ENCODE measurements at regions not wholly inside any gene's neighbourhood (a gene's known extent, or its start where the extent isn't known, plus 50 kb on each side); places are given as distances from the start of the nearest gene placed in this dataset.
"Not testable (repeated sequence)": the region's sequence is repeated elsewhere in the genome, so short reads cannot be mapped to it uniquely, and the experiment has no call there.

- DNase-seq (ENCODE audit: low spot score in 2 of 2): no peak
- H3K36me3 ChIP-seq: no peaks in the 10 kb centered on the region
- H3K27ac ChIP-seq: no peak overlapping the region
- no peak overlapping the region for H3K4me3 ChIP-seq
- TF ChIP-seq, protein P1, sequence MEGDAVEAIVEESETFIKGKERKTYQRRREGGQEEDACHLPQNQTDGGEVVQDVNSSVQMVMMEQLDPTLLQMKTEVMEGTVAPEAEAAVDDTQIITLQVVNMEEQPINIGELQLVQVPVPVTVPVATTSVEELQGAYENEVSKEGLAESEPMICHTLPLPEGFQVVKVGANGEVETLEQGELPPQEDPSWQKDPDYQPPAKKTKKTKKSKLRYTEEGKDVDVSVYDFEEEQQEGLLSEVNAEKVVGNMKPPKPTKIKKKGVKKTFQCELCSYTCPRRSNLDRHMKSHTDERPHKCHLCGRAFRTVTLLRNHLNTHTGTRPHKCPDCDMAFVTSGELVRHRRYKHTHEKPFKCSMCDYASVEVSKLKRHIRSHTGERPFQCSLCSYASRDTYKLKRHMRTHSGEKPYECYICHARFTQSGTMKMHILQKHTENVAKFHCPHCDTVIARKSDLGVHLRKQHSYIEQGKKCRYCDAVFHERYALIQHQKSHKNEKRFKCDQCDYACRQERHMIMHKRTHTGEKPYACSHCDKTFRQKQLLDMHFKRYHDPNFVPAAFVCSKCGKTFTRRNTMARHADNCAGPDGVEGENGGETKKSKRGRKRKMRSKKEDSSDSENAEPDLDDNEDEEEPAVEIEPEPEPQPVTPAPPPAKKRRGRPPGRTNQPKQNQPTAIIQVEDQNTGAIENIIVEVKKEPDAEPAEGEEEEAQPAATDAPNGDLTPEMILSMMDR (IDR thresholded peaks at IDR 0.05): no peak
- H3K27me3 ChIP-seq: no peaks in the 10 kb centered on the region
- intact Hi-C loops (cut with DNase I): no loop called here
- no peaks in the 10 kb centered on the region for H3K4me1 ChIP-seq
- peaks cover 0 to 6% of the 10 kb centered on the region in 2 donors for H3K9me3 ChIP-seq
Measured at GRCh38 chr5:136740228-136740627, 374.9 kb upstream of the TRPC7 start.

DNA sequence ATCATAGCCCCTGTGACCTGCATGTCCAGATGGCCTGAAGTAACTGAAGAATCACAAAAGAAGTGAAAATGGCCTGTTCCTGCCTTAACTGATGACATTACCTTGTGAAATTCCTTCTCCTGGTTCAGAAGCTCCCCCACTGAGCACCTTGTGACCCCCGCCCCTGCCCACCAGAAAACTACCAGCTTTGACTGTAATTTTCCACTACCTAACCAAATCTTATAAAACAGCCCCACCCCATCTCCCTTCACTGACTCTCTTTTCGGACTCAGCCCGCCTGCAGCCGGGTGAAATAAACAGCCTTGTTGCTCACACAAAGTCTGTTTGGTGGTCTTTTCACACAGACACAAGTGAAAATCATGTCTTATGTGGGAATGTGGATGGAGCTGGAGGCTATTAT, 373.9 kb upstream of the TRPC7 start:
- H3K27me3 ChIP-seq; H3K36me3 ChIP-seq; H3K4me1 ChIP-seq; intact Hi-C loops (cut with DNase I); H3K27ac ChIP-seq; H3K9me3 ChIP-seq; DNase-seq (ENCODE audit: low spot score in 2 of 2); H3K4me3 ChIP-seq: not testable (repeated sequence)

- no peak overlapping the region for H3K27ac ChIP-seq
- TF ChIP-seq, protein P1 (IDR thresholded peaks at IDR 0.05): no peak
Measured at GRCh38 chr5:136738829-136739228, 373.5 kb upstream of the TRPC7 start.

GRCh38 chr5:136736021-136736420, 370.7 kb upstream of the TRPC7 start:
- no peaks in the 10 kb centered on the region for H3K27me3 ChIP-seq
- H3K4me1 ChIP-seq: no peaks in the 10 kb centered on the region
- no peak overlapping the region for H3K27ac ChIP-seq
- no peak for DNase-seq (ENCODE audit: low spot score in 2 of 2)
- H3K9me3 ChIP-seq: no peaks in the 10 kb centered on the region
- TF ChIP-seq, protein P1 (IDR thresholded peaks at IDR 0.05): no peak
- intact Hi-C loops (cut with DNase I): no loop called here
- no peak overlapping the region for H3K4me3 ChIP-seq
- no peaks in the 10 kb centered on the region for H3K36me3 ChIP-seq

More at GRCh38 chr5:136738829-136739228, 373.5 kb upstream of the TRPC7 start:
- Histone ChIP-seq H3K4me3 (no peak overlapping the region), H3K4me1 (no peaks in the 10 kb centered on the region), H3K36me3 (no peaks in the 10 kb centered on the region), H3K9me3 (peaks cover 0 to 6% of the 10 kb centered on the region in 2 donors), H3K27me3 (no peaks in the 10 kb centered on the region)
- DNase-seq (ENCODE audit: low spot score in 2 of 2): no peak
- intact Hi-C loops (cut with DNase I): no loop called here

GRCh38 chr5:136735611-136736010, 370.3 kb upstream of the TRPC7 start:
- H3K4me1 ChIP-seq, H3K27ac ChIP-seq: not testable (repeated sequence)

DNA sequence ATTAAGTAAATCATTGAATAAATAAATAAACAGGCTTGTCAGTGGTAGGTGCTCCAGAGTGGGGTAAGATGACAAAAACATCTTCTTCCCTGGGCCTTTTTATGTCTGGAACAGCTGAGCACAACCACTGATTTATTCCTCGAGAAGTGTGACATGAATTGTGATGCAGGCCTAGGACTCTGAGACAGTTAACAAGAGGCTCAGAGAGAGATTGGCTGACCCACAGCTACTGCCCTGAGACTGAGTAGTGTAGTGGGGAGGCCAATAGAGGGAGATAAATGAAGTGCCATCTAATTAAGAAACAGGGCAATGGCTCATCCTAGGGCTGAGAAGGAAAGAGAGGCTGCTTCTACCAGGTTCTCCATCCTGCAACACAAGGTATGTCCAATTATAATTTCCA, 369.3 kb upstream of the TRPC7 start:
- no peaks in the 10 kb centered on the region for H3K9me3 ChIP-seq
- intact Hi-C loops (cut with DNase I): no loop called here
- H3K27me3 ChIP-seq: no peaks in the 10 kb centered on the region
- H3K4me1 ChIP-seq: no peaks in the 10 kb centered on the region
- H3K27ac ChIP-seq: no peak overlapping the region
- no peak overlapping the region for H3K4me3 ChIP-seq
- H3K36me3 ChIP-seq: no peaks in the 10 kb centered on the region
- TF ChIP-seq, protein P1 (IDR thresholded peaks at IDR 0.05): no peak
- no peak for DNase-seq (ENCODE audit: low spot score in 2 of 2)

More at GRCh38 chr5:136735611-136736010, 370.3 kb upstream of the TRPC7 start:
- H3K4me3 ChIP-seq; intact Hi-C loops (cut with DNase I); H3K27me3 ChIP-seq; DNase-seq (ENCODE audit: low spot score in 2 of 2); H3K9me3 ChIP-seq; H3K36me3 ChIP-seq: not testable (repeated sequence)

DNA sequence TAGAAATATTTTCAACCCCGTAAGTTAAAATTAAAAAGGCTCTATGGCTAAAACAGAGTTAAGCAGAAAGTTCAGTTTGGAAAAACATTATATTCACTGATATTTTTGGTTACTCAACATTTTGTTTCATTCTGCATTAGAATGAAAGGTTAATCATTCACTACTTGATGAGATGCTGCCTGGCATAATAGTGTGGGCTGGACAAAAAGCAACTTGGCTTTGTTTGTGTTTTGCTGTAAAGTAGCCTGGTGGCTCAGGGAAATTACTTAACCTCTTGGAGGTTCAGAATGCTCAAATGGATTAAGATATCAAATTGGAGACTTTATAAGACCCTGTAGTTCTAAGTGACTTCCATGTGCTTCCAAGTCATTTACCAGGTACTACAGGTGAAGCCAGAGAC, 367.4 kb upstream of the TRPC7 start:
- Histone ChIP-seq H3K9me3 (no peaks in the 10 kb centered on the region), H3K4me1 (no peaks in the 10 kb centered on the region), H3K27ac (no peak overlapping the region), H3K27me3 (no peaks in the 10 kb centered on the region), H3K36me3 (no peaks in the 10 kb centered on the region), H3K4me3 (no peak overlapping the region)
- no peak for DNase-seq (ENCODE audit: low spot score in 2 of 2)
- TF ChIP-seq, protein P1 (IDR thresholded peaks at IDR 0.05): no peak
- intact Hi-C loops (cut with DNase I): no loop called here

Measured in ascending aorta (tissue), 2 donors.